Astrocyte of the cerebellum (primary cell): ENCODE measurements at regions not wholly inside any gene's neighbourhood (a gene's known extent, or its start where the extent isn't known, plus 50 kb on each side); places are given as distances from the start of the nearest gene placed in this dataset.
A peak's percentile ranks its signal among the peaks of the same experiment; 100 is the strongest.

Experiments used
- DNase-seq: peaks from one replicate; pipeline ENCODE4 v3.0.0-alpha.2; 2011; ENCODE audit warnings: low read depth
- H3K4me3 ChIP-seq: 2 replicates; pipeline ENCODE4 v1.5.1; 2011; ENCODE audit warnings: mild to moderate bottlenecking, low read depth, low read length, moderate library complexity
- CTCF ChIP-seq: IDR thresholded peaks from 2 replicates; pipeline ENCODE4 v1.5.1; 2012; ENCODE audit warnings: low read length, low read depth, moderate library complexity, mild to moderate bottlenecking; ENCODE audit errors: missing control alignments
- in situ Hi-C: cut with HindIII; loops from 2 replicates; pipeline ENCODE4 v1.10.0; 2017; ENCODE audit warnings: low sequenced_read_pairs

- DNase-seq = peak; percentile 70
- in situ Hi-C loops = no loop called here
- TF ChIP-seq CTCF = no peak
- no peak overlapping the region for H3K4me3 ChIP-seq
Observed at GRCh38 chr2:66929632-66930338, 467.3 kb upstream of the ETAA1 start.

- no peak overlapping the region for H3K4me3 ChIP-seq
- no peak for DNase-seq
- in situ Hi-C loops = no loop called here
- TF ChIP-seq CTCF = no peak
Observed at GRCh38 chr2:66930339-66931220, 466.6 kb upstream of the ETAA1 start.

- DNase-seq = no peak
- in situ Hi-C loops = no loop called here
- no peak for TF ChIP-seq CTCF
- H3K4me3 ChIP-seq = no peak overlapping the region
Observed at GRCh38 chr2:66938471-66938967, 458.6 kb upstream of the ETAA1 start.

GRCh38 chr2:66940080-66940479 lies 457.1 kb upstream of the ETAA1 start:
- TF ChIP-seq CTCF = no peak
- no peak for DNase-seq
- in situ Hi-C loops = no loop called here
- no peak overlapping the region for H3K4me3 ChIP-seq

GRCh38 chr2:66948234-66948633 lies 448.9 kb upstream of the ETAA1 start:
- no peak for DNase-seq
- in situ Hi-C loops = no loop called here
- TF ChIP-seq CTCF = no peak
- no peak overlapping the region for H3K4me3 ChIP-seq

GRCh38 chr2:66957198-66957597 lies 439.9 kb upstream of the ETAA1 start:
- H3K4me3 ChIP-seq = no peak overlapping the region
- no peak for TF ChIP-seq CTCF
- in situ Hi-C loops = no loop called here
- no peak for DNase-seq
